Heart left ventricle (tissue), 13 donors: ENCODE measurements at regions not wholly inside any gene's neighbourhood (a gene's known extent, or its start where the extent isn't known, plus 50 kb on each side); places are given as distances from the start of the nearest gene placed in this dataset.

Experiments used
- POLR2A ChIP-seq, 2 donors: fragments of 450-650 bp; IDR thresholded peaks; one replicate each; pipeline ENCODE4 v1.6.1; 2017; ENCODE audit warnings: antibody characterized with exemption in 2 of 2, mild to moderate bottlenecking in 2 of 2, moderate library complexity in 2 of 2
- TF ChIP-seq, protein P1 (sequence below), 12 donors: fragments of 200-600 bp; sonication (generic) in 4 of 12; IDR thresholded peaks; one replicate each; pipeline versions ENCODE4 v1.5.0 to v1.8.0; 2018 to 2022; ENCODE audit warnings: antibody characterized with exemption in 12 of 12, mild to moderate bottlenecking in 5 of 12
- donor health status: ischemic (EF 13 %, LVEDD 7.1; RV severe dilation, severe dysfunction).
- donor health status: DM: no; HTN: yes; CAD: no.
- donor health status: DM: no; HTN: no; CAD: no.
- donor health status: ischemic (EF 25% LVEDD 6.9; RV normal size, moderate dysfunction).
- donor health status: ischemic (EF 25% LVEDD 5.7; RV mildly dilated, moderate dysfunction).
- donor health status: ischemic (EF 35%, LVEDD 5.7; RV mildly dilated, moderate dysfunction).
- donor health status: nonischemic (EF 11% LVEDD 7.7; RV severe dilation, severe dysfunction).
- donor health status: DM: yes; HTN: yes; CAD: no.
- donor health status: PGD.
- donor health status: ischemic (EF 29% LVEDD 5.4; RV normal size, mild dysfunction).
- donor health status: nonischemic (EF 23%, LVEDD 6.1; RV moderate dilation, normal function).

DNA sequence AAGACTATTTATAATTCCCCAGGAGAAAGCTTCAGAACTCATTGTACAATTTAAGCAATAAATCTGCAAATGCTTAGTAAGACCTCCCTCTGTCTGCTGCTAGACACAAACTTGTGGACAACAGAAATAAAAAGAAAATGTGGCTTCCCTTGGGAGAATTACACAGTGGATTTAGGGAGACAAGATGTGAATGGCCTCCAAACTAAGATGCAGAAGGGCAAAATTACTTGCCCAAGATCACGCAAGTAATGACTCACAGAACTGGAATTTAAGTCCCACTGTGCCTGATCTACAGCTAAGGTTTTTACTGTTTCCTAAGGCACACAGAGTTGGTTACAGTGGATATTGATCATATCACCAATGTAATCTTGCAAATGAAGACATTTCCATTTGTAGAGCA, 947.0 kb downstream of the NLGN4Y start:
- TF ChIP-seq, protein P1, sequence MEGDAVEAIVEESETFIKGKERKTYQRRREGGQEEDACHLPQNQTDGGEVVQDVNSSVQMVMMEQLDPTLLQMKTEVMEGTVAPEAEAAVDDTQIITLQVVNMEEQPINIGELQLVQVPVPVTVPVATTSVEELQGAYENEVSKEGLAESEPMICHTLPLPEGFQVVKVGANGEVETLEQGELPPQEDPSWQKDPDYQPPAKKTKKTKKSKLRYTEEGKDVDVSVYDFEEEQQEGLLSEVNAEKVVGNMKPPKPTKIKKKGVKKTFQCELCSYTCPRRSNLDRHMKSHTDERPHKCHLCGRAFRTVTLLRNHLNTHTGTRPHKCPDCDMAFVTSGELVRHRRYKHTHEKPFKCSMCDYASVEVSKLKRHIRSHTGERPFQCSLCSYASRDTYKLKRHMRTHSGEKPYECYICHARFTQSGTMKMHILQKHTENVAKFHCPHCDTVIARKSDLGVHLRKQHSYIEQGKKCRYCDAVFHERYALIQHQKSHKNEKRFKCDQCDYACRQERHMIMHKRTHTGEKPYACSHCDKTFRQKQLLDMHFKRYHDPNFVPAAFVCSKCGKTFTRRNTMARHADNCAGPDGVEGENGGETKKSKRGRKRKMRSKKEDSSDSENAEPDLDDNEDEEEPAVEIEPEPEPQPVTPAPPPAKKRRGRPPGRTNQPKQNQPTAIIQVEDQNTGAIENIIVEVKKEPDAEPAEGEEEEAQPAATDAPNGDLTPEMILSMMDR (IDR thresholded peaks at IDR 0.05): no peak
- no peak for TF ChIP-seq POLR2A (IDR thresholded peaks at IDR 0.05)
